Ascending aorta (tissue), 2 donors: ENCODE measurements at regions not wholly inside any gene's neighbourhood (a gene's known extent, or its start where the extent isn't known, plus 50 kb on each side); places are given as distances from the start of the nearest gene placed in this dataset.

Source experiments
- DNase-seq, 2 donors: peaks; one replicate each; pipeline ENCODE4 v3.0.0-alpha.2; 2019; ENCODE audit warnings: low spot score in 2 of 2
- H3K27ac ChIP-seq, 2 donors: fragments of 200-600 bp; sonication (generic); one replicate each; pipeline ENCODE4 v1.5.1; 2016 to 2017; ENCODE audit warnings: mild to moderate bottlenecking in 1 of 2
- H3K27me3 ChIP-seq: fragments of 200-600 bp; sonication (generic); one replicate; pipeline ENCODE4 v1.5.1; 2017
- H3K36me3 ChIP-seq, 2 donors: fragments of 200-600 bp; sonication (generic); one replicate each; pipeline ENCODE4 v1.5.1; 2016
- H3K4me1 ChIP-seq, 2 donors: fragments of 200-600 bp; sonication (generic); one replicate each; pipeline ENCODE4 v1.5.1; 2016 to 2017; ENCODE audit warnings: mild to moderate bottlenecking in 1 of 2
- H3K4me3 ChIP-seq, 2 donors: fragments of 200-600 bp; sonication (generic); one replicate each; pipeline ENCODE4 v1.5.1; 2016 to 2017; ENCODE audit warnings: mild to moderate bottlenecking in 1 of 2
- H3K9me3 ChIP-seq, 2 donors: fragments of 200-600 bp; sonication (generic); one replicate each; pipeline ENCODE4 v1.5.1; 2016
- intact Hi-C: fragments of 100-400 bp; cut with DNase I; formaldehyde crosslinking; loops from one replicate; pipeline ENCODE4 v1.15.1; 2023
- TF ChIP-seq, protein P1 (sequence below), 3 experiments: fragments of 200-600 bp in 2 of 3; fragments of 450-650 bp in 1 of 3; sonication (generic) in 2 of 3; IDR thresholded peaks; one replicate each; pipeline ENCODE4 v1.5.1; 2016 to 2019; ENCODE audit warnings: antibody characterized with exemption in 3 of 3, mild to moderate bottlenecking in 1 of 3, moderate library complexity in 1 of 3

DNA sequence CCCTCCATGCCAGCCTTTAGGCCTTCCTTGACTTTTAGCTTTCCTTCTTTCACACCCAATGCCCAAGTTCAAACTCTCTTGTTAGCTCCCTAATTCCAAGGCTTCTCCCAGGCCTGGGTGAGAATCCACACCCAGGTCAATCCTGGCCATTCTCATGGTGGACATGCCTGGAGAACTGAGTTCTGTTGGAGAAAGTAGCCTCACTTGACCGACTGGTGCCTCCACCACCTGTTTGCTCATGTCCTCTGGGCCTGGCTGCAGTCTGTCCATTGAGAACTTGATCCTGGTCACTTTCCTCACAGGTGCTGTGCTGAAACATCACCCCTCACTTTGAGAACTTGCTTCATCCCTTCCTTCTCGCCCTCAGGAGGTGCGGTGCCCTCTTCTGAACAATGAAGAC is 189.1 kb upstream of the TWIST2 start:
- intact Hi-C loops, result no loop called here
- Histone ChIP-seq H3K27me3 (no peaks in the 10 kb centered on the region), H3K9me3 (peaks cover 0 to 9% of the 10 kb centered on the region in 2 donors), H3K4me1 (no peaks in the 10 kb centered on the region), H3K36me3 (no peaks in the 10 kb centered on the region), H3K4me3 (no peak overlapping the region), H3K27ac (no peak overlapping the region)
- DNase-seq, result no peak
- TF ChIP-seq, protein P1, sequence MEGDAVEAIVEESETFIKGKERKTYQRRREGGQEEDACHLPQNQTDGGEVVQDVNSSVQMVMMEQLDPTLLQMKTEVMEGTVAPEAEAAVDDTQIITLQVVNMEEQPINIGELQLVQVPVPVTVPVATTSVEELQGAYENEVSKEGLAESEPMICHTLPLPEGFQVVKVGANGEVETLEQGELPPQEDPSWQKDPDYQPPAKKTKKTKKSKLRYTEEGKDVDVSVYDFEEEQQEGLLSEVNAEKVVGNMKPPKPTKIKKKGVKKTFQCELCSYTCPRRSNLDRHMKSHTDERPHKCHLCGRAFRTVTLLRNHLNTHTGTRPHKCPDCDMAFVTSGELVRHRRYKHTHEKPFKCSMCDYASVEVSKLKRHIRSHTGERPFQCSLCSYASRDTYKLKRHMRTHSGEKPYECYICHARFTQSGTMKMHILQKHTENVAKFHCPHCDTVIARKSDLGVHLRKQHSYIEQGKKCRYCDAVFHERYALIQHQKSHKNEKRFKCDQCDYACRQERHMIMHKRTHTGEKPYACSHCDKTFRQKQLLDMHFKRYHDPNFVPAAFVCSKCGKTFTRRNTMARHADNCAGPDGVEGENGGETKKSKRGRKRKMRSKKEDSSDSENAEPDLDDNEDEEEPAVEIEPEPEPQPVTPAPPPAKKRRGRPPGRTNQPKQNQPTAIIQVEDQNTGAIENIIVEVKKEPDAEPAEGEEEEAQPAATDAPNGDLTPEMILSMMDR (IDR thresholded peaks at IDR 0.05), result no peak

DNA sequence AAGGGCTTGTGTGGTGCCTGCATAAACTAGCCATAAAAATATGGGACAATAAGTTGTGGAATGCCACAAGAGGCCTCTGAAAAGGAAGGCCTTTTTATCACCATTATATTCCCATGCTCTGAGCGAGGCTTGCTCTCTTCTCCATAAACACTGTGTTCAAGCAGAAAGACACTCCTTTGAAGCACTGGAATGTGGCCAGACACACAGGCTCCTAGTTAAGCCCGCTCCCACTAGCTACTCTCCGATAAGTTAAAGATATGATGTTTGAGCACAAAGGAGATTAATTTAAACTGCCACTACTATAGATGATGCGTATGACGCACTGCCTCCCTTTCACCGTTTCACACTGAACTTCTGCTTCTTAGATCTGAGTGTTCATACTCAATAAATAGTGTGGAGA is 188.7 kb upstream of the TWIST2 start:
- Histone ChIP-seq H3K36me3 (no peaks in the 10 kb centered on the region), H3K27me3 (no peaks in the 10 kb centered on the region), H3K4me1 (no peaks in the 10 kb centered on the region), H3K4me3 (no peak overlapping the region), H3K27ac (no peak overlapping the region), H3K9me3 (peaks cover 0 to 9% of the 10 kb centered on the region in 2 donors)
- TF ChIP-seq, protein P1 (IDR thresholded peaks at IDR 0.05), result no peak
- intact Hi-C loops, result no loop called here
- DNase-seq, result no peak

DNA sequence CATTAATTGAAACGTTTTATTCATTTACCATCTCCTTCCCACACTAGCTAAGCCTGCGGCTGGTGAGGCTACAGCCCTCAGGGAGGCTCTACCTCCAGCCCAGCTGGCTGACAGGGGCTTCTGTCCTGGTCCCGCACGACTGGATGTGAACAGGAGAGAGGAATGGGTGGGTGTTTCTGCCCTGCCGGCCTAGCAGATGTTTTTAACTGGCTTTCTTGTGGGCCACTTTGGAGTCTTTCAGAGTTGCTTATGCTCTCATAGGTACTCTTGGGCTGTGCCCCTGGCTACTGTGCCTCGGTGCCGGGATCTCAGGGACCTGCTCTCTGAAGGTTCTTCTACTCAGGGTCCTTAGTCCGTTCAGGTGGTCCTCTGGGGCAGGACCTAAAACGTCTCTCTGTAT is 184.3 kb upstream of the TWIST2 start:
- Histone ChIP-seq H3K27me3 (no peaks in the 10 kb centered on the region), H3K27ac (no peak overlapping the region), H3K9me3 (peaks cover 0 to 9% of the 10 kb centered on the region in 2 donors), H3K4me3 (no peak overlapping the region), H3K36me3 (no peaks in the 10 kb centered on the region), H3K4me1 (no peaks in the 10 kb centered on the region)
- TF ChIP-seq, protein P1 (IDR thresholded peaks at IDR 0.05), result no peak
- DNase-seq, result no peak
- intact Hi-C loops, result no loop called here

DNA sequence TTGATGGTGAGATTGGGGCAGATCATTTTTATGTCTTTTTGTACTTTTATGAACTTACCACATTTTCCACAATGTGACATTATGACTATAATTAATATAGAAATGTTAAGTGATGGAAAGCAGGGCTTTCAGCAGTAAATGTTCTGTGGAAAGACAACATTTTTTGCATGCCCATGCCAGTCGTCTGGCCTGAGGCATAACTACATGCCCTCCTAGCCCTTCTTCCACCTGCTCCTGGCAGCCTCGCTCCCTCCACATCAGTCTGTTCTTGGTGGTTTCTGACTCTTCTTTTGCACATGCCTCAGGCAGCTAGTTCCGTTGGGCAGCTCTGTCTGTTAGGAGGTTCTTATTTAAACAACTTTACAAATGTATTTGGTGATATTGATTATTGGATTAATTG is 182.0 kb upstream of the TWIST2 start:
- Histone ChIP-seq H3K36me3 (no peaks in the 10 kb centered on the region), H3K4me3 (no peak overlapping the region), H3K27ac (no peak overlapping the region), H3K27me3 (no peaks in the 10 kb centered on the region), H3K4me1 (no peaks in the 10 kb centered on the region), H3K9me3 (peaks cover 0 to 9% of the 10 kb centered on the region in 2 donors)
- intact Hi-C loops, result no loop called here
- TF ChIP-seq, protein P1 (IDR thresholded peaks at IDR 0.05), result no peak
- no peak for DNase-seq

DNA sequence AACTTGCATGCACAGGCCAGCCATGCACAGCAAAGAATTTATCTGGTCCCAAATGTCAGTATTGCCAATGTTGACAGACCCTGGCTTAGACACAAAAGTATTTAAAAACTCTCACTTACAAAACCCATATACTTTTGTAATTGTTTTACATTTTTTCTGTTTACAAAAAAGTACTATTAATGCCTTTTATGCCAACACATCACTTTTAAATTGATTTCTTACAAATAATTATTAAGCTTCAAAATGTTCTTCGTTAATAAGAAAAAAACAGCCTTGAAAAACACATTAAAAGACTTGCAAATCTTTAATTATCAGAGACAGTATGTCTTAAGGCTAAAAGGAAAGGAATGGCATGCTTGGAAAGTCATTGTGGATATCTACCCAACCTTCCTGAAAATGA is 181.3 kb upstream of the TWIST2 start:
- no peak overlapping the region for H3K27ac ChIP-seq
- peaks cover 0 to 13% of the 10 kb centered on the region in 2 donors for H3K9me3 ChIP-seq
- no peaks in the 10 kb centered on the region for H3K27me3 ChIP-seq
- no peaks in the 10 kb centered on the region for H3K4me1 ChIP-seq
- no peak for DNase-seq
- intact Hi-C loops, result no loop called here
- TF ChIP-seq, protein P1 (IDR thresholded peaks at IDR 0.05), result no peak
- H3K36me3 ChIP-seq, result no peaks in the 10 kb centered on the region
- H3K4me3 ChIP-seq, result no peak overlapping the region

DNA sequence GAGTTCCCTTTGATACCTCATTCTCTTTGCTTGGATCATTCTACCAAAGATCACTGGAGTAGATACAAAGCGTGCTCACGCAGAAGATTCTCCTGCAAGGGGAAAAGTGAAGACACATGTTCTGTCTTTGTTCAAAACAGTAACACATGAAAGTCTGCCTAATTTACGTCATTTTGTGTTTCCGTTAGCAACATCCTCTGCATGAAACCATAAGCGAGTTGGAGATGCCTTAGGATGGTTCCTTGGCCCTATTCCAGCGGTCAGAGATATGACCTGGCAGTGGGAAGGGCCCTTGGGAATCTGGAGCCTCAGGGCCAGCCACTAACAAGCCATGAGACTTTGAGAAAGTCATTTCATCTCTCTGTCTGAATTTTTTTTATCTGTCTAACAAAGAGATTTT is 180.9 kb upstream of the TWIST2 start:
- Histone ChIP-seq H3K9me3 (peaks cover 0 to 9% of the 10 kb centered on the region in 2 donors), H3K27ac (no peak overlapping the region), H3K27me3 (no peaks in the 10 kb centered on the region), H3K4me3 (no peak overlapping the region), H3K4me1 (no peaks in the 10 kb centered on the region), H3K36me3 (no peaks in the 10 kb centered on the region)
- intact Hi-C loops, result no loop called here
- no peak for DNase-seq
- TF ChIP-seq, protein P1 (IDR thresholded peaks at IDR 0.05), result no peak
